H9 (cell line): ENCODE measurements at regions not wholly inside any gene's neighbourhood (a gene's known extent, or its start where the extent isn't known, plus 50 kb on each side); places are given as distances from the start of the nearest gene placed in this dataset.

Experiments
- DNase-seq: peaks from one replicate; pipeline ENCODE4 v3.0.0-alpha.2; 2017
- H2AFZ ChIP-seq: one replicate; pipeline ENCODE4 v1.6.1; 2013; ENCODE audit warnings: mild to moderate bottlenecking, low read length, control low read depth, moderate library complexity
- H2AK5ac ChIP-seq: 2 replicates; pipeline ENCODE4 v1.6.1; 2013; ENCODE audit warnings: low read length, control low read depth, mixed read lengths; ENCODE audit not compliant: insufficient read length
- H2BK120ac ChIP-seq: one replicate; pipeline ENCODE4 v1.6.1; 2013; ENCODE audit warnings: low read depth, mild to moderate bottlenecking, low read length, control low read depth, inconsistent platforms; ENCODE audit not compliant: poor library complexity, severe bottlenecking
- H2BK12ac ChIP-seq: 2 replicates; pipeline ENCODE4 v1.6.1; 2013; ENCODE audit warnings: low read length, control low read depth, mixed read lengths, low read depth; ENCODE audit not compliant: insufficient read length
- H2BK15ac ChIP-seq: 2 replicates; pipeline ENCODE4 v1.6.1; 2013; ENCODE audit warnings: low read depth, low read length, control low read depth
- H2BK20ac ChIP-seq: one replicate; pipeline ENCODE4 v1.6.1; 2013; ENCODE audit warnings: low read depth, mild to moderate bottlenecking, low read length, control low read depth, inconsistent platforms; ENCODE audit not compliant: poor library complexity, severe bottlenecking
- H2BK5ac ChIP-seq: 2 replicates; pipeline ENCODE4 v1.6.1; 2013; ENCODE audit warnings: low read length, control low read depth, mixed read lengths; ENCODE audit not compliant: insufficient read length
- H3K14ac ChIP-seq: 2 replicates; pipeline ENCODE4 v1.6.1; 2013; ENCODE audit warnings: low read length, control low read depth; ENCODE audit not compliant: insufficient read depth
- H3K18ac ChIP-seq: 2 replicates; pipeline ENCODE4 v1.6.1; 2013; ENCODE audit warnings: low read depth, mild to moderate bottlenecking, mixed read lengths, low read length, control low read depth; ENCODE audit not compliant: insufficient read length
- H3K23ac ChIP-seq: 2 replicates; pipeline ENCODE4 v1.6.1; 2013; ENCODE audit warnings: low read length, control low read depth, mixed read lengths, low read depth; ENCODE audit not compliant: insufficient read length
- H3K23me2 ChIP-seq: 2 replicates; pipeline ENCODE4 v1.6.1; 2013; ENCODE audit warnings: low read depth, mild to moderate bottlenecking, mixed read lengths, low read length, control low read depth; ENCODE audit not compliant: insufficient read length, poor library complexity, severe bottlenecking
- H3K27ac ChIP-seq: 2 replicates; pipeline ENCODE4 v1.5.1; 2013; ENCODE audit warnings: low read length, control low read depth, mixed read lengths, low read depth; ENCODE audit not compliant: insufficient read length
- H3K27me3 ChIP-seq: 2 replicates; pipeline ENCODE4 v1.6.1; 2013; ENCODE audit warnings: low read length, control low read depth, inconsistent platforms; ENCODE audit not compliant: insufficient read depth
- H3K4ac ChIP-seq: 2 replicates; pipeline ENCODE4 v1.6.1; 2013; ENCODE audit warnings: low read depth, mild to moderate bottlenecking, control low read depth, inconsistent platforms, low read length, moderate library complexity
- H3K4me1 ChIP-seq: 2 replicates; pipeline ENCODE4 v1.6.1; 2013; ENCODE audit warnings: low read length, control low read depth, inconsistent platforms; ENCODE audit not compliant: insufficient read depth
- H3K4me2 ChIP-seq: 2 replicates; pipeline ENCODE4 v1.6.1; 2013; ENCODE audit warnings: low read length, control low read depth, mixed read lengths; ENCODE audit not compliant: insufficient read length, insufficient read depth
- H3K56ac ChIP-seq: 2 replicates; pipeline ENCODE4 v1.6.1; 2013; ENCODE audit warnings: low read depth, mild to moderate bottlenecking, mixed read lengths, low read length, control low read depth; ENCODE audit not compliant: insufficient read length
- H3K79me1 ChIP-seq: 2 replicates; pipeline ENCODE4 v1.6.1; 2013; ENCODE audit warnings: low read depth, mild to moderate bottlenecking, moderate library complexity, low read length, control low read depth, inconsistent platforms; ENCODE audit not compliant: insufficient read depth, poor library complexity, severe bottlenecking
- H3K79me2 ChIP-seq: 2 replicates; pipeline ENCODE4 v1.6.1; 2013; ENCODE audit warnings: low read length, control low read depth, inconsistent platforms; ENCODE audit not compliant: insufficient read depth
- H3K9ac ChIP-seq: 2 replicates; pipeline ENCODE4 v1.6.1; 2013; ENCODE audit warnings: low read length, control low read depth, mixed read lengths; ENCODE audit not compliant: insufficient read length; ENCODE audit errors: extremely low read depth
- H3K9me3 ChIP-seq: one replicate; pipeline ENCODE4 v1.6.1; 2013; ENCODE audit warnings: low read depth, low read length, inconsistent platforms; ENCODE audit not compliant: control insufficient read depth
- H3T11ph ChIP-seq: one replicate; pipeline ENCODE4 v1.6.1; 2013; ENCODE audit warnings: mild to moderate bottlenecking, low read length, control low read depth, inconsistent platforms
- H4K20me1 ChIP-seq: one replicate; pipeline ENCODE4 v1.6.1; 2013; ENCODE audit not compliant: control insufficient read depth, insufficient read length, insufficient read depth
- H4K5ac ChIP-seq: 2 replicates; pipeline ENCODE4 v1.6.1; 2013; ENCODE audit warnings: low read depth, mild to moderate bottlenecking, mixed read lengths, low read length, control low read depth; ENCODE audit not compliant: insufficient read length
- H4K8ac ChIP-seq: replicated peaks from 2 replicates; pipeline ENCODE4 v1.6.1; 2013; ENCODE audit warnings: low read length, control low read depth, mixed read lengths, low read depth; ENCODE audit not compliant: insufficient read length
- H4K91ac ChIP-seq: 2 replicates; pipeline ENCODE4 v1.6.1; 2013; ENCODE audit warnings: low read depth, mild to moderate bottlenecking, moderate library complexity, mixed read lengths, low read length, control low read depth; ENCODE audit not compliant: insufficient read length
- H3K27ac Mint-ChIP-seq, 3 experiments: 2 replicates in 2 of 3; 3 replicates in 1 of 3; pipeline ENCODE4 v1.8.0; 2020 to 2021; ENCODE audit warnings: mixed read lengths in 3 of 3, mild to moderate bottlenecking in 1 of 3, moderate library complexity in 1 of 3
- H3K27me3 Mint-ChIP-seq: 2 replicates; pipeline ENCODE4 v1.8.0; 2021; ENCODE audit warnings: low read depth, mild to moderate bottlenecking, moderate library complexity, mixed read lengths
- H3K36me3 Mint-ChIP-seq, 3 experiments: 2 replicates in 2 of 3; 3 replicates in 1 of 3; pipeline ENCODE4 v1.8.0; 2020 to 2021; ENCODE audit warnings: low read depth in 3 of 3, mixed read lengths in 3 of 3; ENCODE audit not compliant: insufficient read depth in 1 of 3
- H3K4me1 Mint-ChIP-seq, 2 experiments: 2 replicates each; pipeline ENCODE4 v1.8.0; 2020; ENCODE audit warnings: mixed read lengths in 2 of 2
- H3K4me3 Mint-ChIP-seq, 2 experiments: 2 replicates in 1 of 2; 3 replicates in 1 of 2; pipeline ENCODE4 v1.8.0; 2020 to 2021; ENCODE audit warnings: mild to moderate bottlenecking in 2 of 2, mixed read lengths in 2 of 2, moderate library complexity in 1 of 2
- H3K9me3 Mint-ChIP-seq, 2 experiments: 2 replicates in 1 of 2; 3 replicates in 1 of 2; pipeline ENCODE4 v1.8.0; 2020; ENCODE audit warnings: mild to moderate bottlenecking in 2 of 2, mixed read lengths in 2 of 2, moderate library complexity in 1 of 2
- WGBS: extraction: QIAGEN DNeasy Blood & Tissue Kit; methylation state at CpG from one replicate; pipeline ENCODE4 v1.1.7; 2013; ENCODE audit warnings: missing lambda C conversion rate, low lambda C conversion rate, mixed read lengths; ENCODE audit not compliant: insufficient read length; ENCODE audit errors: extremely low coverage; 5-methylcytosine and 5-hydroxymethylcytosine counted together
- TF ChIP-seq, protein P1 (sequence below): fragments of 200-600 bp; sonication (generic); conservative IDR thresholded peaks from 3 replicates; pipeline ENCODE4 v1.8.0; 2021; ENCODE audit warnings: antibody characterized with exemption, mild to moderate bottlenecking

DNA sequence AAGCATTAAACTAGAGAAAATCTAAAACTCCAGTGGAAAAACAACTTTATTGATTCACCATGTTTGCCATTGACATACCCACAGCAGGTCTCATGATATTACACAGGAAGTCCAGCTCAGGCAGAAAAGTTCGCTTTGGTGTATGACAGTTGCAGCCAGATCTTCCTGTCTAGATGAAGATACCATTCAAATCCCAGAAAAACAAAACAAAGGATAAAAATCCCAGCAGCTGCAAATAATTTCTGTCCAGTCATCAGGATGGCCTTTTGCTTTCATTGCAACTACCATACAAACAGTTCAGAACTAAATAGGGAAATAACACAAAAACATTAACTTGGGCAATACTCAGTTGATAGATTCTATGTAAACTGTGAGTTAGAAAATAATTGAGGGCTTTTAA, 136.0 kb upstream of the NREP start:
- H2BK120ac ChIP-seq, result no peak overlapping the region
- H2BK15ac ChIP-seq, result no peak overlapping the region
- TF ChIP-seq, protein P1, sequence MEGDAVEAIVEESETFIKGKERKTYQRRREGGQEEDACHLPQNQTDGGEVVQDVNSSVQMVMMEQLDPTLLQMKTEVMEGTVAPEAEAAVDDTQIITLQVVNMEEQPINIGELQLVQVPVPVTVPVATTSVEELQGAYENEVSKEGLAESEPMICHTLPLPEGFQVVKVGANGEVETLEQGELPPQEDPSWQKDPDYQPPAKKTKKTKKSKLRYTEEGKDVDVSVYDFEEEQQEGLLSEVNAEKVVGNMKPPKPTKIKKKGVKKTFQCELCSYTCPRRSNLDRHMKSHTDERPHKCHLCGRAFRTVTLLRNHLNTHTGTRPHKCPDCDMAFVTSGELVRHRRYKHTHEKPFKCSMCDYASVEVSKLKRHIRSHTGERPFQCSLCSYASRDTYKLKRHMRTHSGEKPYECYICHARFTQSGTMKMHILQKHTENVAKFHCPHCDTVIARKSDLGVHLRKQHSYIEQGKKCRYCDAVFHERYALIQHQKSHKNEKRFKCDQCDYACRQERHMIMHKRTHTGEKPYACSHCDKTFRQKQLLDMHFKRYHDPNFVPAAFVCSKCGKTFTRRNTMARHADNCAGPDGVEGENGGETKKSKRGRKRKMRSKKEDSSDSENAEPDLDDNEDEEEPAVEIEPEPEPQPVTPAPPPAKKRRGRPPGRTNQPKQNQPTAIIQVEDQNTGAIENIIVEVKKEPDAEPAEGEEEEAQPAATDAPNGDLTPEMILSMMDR, result no peak
- H3K23ac ChIP-seq, result no peak overlapping the region
- no peak overlapping the region for H2AFZ ChIP-seq
- DNase-seq, result no peak
- no peaks in the 10 kb centered on the region for H3K79me1 ChIP-seq
- no peak overlapping the region for H2AK5ac ChIP-seq
- H4K8ac ChIP-seq, result no peak overlapping the region
- WGBS, result no CpG with 5 or more reads among the region's 1 CpG
- no peak overlapping the region for H3K27ac ChIP-seq
- H2BK5ac ChIP-seq, result no peak overlapping the region
- no peaks in the 10 kb centered on the region for H3K9me3 ChIP-seq
- no peak overlapping the region for H4K91ac ChIP-seq
- Mint-ChIP-seq H3K4me3 (no peak overlapping the region), H3K9me3 (peaks cover 10 to 18% of the 10 kb centered on the region in 2 experiments; a peak in 4 of 5 replicates), H3K27me3 (no peaks in the 10 kb centered on the region; the same call in 1 of the 2 replicates), H3K36me3 (peaks cover 0 to 9% (median 0%) of the 10 kb centered on the region in 3 experiments; a peak in 2 of 7 replicates), H3K27ac (no peak overlapping the region), H3K4me1 (no peaks in the 10 kb centered on the region)
- no peak overlapping the region for H4K5ac ChIP-seq
- H3K18ac ChIP-seq, result no peak overlapping the region
- no peak overlapping the region for H3K56ac ChIP-seq
- H3K27me3 ChIP-seq, result no peaks in the 10 kb centered on the region
- H2BK12ac ChIP-seq, result no peak overlapping the region
- H3K4ac ChIP-seq, result no peak overlapping the region
- no peaks in the 10 kb centered on the region for H3K23me2 ChIP-seq
- no peaks in the 10 kb centered on the region for H3K4me1 ChIP-seq
- no peak overlapping the region for H3K14ac ChIP-seq
- no peak overlapping the region for H3K4me2 ChIP-seq
- H3T11ph ChIP-seq, result no peak overlapping the region
- H3K9ac ChIP-seq, result no peak overlapping the region
- H2BK20ac ChIP-seq, result no peak overlapping the region
- no peaks in the 10 kb centered on the region for H4K20me1 ChIP-seq
- H3K79me2 ChIP-seq, result no peaks in the 10 kb centered on the region
